DMS 273 treated with DMSO at 0.1 percent for 48 hours (cell line): ENCODE measurements at regions not wholly inside any gene's neighbourhood (a gene's known extent, or its start where the extent isn't known, plus 50 kb on each side); places are given as distances from the start of the nearest gene placed in this dataset.

Source experiments
- DNase-seq: peaks from one replicate; lab custom pipeline; 2025; lab: John Stamatoyannopoulos, UW

DNA sequence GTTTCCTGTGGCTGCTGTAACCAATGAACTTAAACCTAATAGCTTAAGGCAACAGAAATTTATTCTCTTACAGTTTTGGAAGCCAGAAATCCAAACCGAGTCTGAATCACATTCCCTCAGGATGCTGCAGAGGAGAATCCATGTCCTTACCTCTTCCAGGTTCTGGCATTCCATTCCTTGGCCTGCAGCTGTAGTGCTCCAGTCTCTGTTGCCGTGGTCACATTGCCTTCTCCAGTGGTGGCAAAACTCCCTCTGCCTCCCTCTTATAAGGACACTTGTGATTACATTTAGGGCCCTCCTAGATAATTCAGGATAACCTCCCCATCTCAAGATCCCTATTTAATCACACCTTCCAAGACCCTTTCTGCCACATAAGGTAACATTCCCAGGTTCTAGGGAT, 88.7 kb upstream of the SHB start:
- no peak for DNase-seq

DNA sequence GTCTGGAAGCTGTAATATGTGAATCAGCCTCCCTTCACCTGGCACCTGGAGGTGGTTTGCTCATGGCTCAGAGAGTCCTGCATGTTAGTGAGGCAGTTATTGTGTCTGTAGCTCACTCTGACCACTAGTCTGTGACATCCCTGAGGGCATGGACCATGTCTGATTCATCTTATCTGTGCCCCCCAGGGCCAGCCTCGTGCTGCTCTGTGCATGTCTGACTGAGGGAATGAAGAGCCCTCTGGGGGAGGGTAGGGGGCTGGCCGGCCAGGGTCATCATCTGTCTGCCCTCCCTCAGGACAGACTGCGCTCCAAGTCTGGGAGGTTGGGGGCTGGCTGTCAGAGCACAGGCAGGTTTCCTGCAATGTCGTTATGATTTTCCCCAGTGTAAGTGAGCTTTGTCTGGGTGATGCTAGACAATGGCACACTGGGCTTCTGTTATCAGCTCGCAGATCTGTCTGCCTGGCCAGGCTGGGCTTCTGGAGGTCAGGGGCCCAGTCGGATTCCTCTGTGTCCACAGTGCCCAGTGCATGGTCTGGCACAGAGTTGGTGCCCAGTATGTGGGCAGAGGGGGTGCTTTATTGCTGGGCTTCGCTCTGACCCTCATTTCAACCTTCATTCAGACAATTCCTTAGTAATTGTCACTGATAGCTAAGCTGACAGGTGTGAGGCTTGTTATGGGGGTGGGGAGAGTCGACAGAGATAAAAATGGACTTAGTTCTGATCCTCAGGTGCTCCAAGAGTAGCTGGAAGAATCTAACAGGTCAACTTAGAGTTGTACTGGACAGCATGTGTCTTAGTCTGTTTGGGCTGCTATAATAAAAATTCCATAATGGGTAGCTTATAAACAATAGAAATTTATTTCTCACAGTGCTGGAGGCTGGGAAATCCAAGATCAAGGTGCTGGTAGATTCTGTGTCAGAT, 85.7 kb upstream of the SHB start:
- no peak for DNase-seq

DNA sequence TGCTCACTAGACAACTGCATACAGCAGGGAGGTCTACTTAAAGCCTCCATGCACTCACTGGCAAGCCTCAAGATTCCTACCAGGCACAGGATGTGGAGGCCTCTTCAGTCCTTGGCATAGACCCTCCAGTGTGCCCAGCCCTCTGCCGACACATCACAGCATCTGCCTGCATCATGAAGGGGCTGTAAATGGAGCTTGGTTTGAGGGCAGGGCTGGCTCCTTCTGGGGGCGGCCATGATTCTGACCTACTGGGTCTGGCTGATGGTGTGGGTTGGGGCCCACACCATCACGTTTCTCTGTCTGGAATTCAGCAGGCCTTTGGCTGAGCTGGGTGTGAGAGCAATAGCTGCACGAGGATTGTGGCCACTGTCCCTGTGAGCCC, 84.9 kb upstream of the SHB start:
- DNase-seq, result no peak

DNA sequence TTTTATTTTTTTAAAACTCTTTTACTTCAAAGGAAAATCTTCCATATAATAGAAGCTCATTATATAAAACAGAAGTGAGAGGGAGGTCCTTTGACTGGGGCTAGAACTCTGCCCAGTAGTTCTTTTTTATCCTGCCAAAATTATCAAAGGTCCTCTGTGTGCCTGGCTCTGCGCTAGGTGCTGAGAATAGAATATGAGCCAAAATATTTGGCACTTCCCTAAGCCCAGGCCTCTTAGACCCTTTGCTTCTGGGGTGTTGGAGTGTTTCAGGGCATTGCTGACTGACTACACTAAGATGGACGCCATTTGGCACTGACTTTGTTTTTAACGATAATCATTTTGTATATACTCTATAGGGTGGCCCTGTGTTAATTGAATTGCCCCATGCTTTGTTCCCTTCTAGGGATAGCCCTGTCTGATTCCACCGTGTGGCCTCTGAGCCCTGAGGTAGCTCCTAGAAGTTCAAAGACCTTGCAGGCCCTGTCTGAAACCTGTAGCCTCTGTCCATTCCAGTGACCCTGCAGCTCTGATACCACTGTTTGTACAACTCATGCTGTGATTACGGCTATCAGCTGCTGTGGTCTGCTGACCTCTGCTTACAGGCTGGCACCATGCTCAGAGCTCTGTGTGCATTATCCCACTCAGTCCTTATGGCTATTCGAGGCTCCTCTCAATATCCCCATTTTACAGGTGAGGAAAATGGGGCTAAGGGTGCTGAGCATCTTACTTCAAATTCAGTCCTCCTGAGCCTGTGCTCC, 84.3 kb upstream of the SHB start:
- DNase-seq, result no peak

DNA sequence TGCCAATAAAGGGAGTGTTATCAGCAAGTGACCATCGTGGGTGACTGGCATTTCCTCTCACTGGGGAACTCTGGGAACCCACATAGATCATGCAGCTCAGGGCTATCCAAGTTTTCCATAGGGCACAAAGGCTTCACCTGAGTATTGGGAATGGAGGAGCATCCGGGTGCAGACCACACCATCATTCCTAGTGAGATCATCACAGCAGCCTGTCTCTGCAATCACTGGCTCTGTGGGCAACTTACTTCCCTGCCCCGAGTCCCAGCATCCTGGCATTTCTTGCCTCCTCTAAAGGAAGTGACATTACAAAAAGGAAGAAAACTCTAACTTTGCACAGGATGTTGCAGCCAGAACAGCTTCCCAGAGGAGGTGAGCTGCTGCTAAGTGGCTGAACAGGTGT, 80.6 kb upstream of the SHB start:
- no peak for DNase-seq

DNA sequence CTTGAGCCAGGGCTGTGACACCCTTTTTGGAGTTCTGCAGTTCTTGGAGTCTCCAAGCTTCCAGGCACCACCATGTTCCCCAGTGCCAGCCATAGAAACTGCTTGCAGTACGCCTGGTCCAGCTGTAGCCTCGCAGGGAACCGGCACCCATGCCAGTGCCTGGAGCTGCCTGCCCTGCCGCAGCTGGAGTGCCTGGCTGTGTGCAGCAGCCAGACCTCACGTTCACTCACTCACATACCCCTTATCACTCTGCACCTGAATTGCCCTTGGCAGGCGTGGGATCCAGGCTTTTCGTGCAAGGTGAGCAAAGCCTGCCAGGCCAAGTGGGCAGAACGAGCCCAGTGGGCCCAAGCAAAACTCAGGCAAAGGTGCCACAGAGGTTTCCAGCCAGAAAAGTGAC, 77.8 kb upstream of the SHB start:
- no peak for DNase-seq

DNA sequence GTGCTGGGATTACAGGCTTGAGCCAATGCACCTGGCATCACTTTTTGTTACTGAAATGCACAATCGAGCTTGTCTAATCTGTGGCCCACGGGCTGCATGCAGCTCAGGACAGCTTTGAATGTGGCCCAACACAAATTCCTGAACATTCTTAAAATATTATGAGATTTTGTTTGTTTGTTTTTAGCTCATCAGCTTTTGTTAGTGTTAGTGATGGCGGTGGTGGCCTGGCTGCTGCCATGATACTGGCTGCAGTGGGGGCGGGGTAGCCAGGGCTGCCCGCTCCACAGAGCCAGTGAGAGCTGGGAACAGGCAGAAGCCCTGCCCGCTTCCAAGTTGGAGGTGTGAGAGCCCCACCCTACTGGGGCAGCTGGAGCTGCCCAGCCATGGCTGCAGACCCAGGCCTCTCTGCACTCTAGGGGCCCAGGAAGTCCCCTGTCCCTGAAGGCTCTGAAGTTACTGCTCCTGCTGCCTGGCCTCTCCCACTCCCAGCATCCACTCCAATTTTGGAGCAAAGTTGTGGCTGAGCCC, 76.6 kb upstream of the SHB start:
- no peak for DNase-seq

DNA sequence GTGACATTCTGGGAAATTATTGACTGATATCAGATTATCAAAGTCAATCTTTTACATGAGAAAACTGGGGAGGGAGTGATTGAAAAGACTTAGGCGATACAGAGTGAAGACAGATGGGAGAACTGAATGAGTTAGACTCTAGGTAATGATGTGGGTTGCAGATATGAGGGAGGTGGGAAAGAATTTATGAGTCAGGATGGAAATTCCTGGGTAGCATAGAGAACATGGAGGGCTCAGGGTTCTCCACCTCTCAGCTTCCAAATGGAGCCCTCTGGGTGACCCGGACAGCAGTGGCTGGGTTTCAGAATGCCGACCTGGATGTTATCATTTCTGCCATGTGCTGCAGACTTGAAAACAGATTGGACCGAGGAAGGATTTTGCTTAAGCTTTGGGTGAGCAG, 75.4 kb upstream of the SHB start:
- DNase-seq, result no peak

DNA sequence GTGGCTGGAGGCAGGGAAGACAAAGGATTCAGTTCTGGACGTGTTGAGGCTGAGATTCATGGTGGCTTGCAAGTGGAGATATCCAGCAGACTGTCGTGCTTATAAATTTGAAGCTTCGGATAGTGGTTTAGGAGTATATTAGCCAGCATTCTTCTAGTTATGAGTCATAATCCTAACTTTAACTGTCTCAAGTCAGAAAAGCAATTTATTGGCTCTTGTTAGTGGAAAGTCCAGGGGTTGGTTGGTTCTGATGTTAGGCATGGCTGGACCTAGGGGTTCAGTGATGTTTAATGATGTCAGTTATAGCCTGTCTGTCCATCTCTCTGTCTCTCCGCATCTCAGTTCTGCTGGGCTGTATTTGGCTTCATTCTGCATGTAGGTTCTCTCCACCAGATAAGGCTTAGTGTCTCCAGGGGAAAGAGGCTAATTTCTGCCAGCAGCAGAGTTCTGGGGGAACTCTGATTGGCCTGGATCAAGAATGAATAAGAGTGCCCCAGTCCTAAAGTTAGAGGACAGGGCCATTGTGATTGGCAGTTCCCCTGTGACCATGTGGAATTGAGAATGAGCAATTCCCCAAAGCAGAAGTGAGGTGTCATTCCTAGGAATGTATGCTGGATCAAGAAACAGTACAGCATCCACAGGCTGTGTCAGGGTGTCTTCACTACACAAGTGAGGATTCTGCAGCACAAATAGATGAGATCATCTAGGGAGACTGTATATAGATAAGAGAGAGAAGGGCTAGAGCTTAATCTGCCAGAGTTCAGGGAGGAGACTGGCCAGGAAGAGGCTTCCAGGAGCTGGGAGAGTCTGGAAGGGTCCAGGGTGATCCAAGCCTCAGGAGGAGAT, 72.9 kb upstream of the SHB start:
- no peak for DNase-seq

DNA sequence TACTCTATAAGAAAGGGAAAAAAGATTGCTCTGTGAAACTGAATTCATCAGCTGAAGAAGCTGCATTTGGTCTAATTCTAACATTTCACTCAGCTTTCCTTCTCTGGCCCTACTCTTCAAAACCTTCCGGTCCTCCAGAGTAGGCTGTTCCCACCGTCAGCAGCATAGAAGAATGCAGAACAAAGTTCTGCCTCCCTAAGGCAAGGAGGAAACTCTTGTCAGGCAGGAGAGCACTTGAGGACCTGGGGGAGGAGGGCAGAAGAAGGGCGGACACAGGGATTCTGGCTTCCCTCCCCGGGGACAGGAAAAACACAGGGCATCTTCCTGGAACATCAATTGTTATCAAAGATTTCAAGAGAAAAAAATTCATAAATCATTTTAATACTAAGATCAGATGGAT, 69.2 kb upstream of the SHB start:
- no peak for DNase-seq

DNA sequence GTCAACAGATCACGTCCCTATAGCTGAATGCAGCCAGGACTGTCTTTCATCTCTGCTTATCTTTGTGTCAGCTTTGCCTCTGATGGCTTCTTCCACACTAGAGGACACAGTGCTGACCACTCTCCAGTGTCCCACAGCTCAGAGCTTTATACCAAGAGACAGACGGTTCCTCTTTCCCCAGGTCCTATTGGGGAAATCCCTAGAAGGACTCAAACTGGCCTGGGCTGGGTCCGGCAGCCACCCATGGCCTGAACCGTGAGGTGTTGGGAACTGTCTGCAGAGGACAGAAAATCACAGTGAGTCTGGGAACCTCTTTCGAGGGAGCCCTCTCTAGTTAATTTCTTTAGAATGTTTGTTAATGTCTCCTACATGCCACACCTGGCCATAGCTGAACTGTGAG, 68.3 kb upstream of the SHB start:
- no peak for DNase-seq

DNA sequence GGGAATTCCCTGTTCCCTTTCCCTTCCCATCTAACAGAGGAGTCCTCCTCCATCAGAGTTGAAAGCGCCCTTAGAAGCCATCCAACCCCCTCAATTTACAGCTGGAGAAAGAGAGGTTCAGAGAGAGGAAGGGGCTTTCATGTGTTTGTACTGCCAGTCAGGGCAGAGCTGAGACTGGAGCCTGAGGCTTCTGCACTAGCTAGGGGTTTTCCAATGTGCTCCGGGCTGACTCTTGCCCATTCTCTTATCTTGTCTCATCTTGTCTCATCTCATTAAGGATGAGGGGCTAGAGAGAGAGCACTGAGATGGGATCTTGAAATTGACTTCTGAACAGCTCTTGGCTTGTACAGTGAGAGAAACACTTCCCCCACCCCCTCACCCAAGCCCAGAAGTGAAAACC, 67.4 kb upstream of the SHB start:
- no peak for DNase-seq

DNA sequence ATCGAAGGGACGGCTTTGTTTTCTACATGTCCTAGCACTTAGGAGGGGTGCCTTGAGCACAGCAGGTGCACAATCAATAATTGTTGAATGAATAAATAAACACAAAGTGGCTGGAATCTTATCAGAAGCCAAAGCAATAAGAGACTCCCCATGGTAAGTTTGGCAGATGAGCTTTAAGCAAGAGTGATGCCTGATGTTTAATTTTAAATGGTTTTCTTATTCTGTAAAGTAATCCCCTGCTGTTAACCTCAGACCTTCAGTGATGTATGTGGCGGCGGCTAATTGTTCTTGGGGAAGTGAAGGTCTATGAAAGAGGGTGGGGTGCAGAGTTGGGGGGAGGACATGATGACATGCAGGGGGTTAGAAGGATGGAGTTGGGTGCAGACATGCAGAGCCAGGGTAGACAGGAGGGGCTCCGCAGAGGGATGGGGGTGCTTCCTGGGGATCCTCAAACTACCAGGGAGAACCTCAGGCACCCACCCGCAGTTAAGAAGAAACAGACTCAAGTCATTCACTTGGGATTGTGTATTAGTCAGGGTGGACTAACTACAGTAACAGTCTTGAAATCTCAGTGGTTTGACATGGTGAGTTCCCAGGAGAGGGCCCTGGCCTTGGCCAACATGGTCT, 65.7 kb upstream of the SHB start:
- DNase-seq, result no peak

DNA sequence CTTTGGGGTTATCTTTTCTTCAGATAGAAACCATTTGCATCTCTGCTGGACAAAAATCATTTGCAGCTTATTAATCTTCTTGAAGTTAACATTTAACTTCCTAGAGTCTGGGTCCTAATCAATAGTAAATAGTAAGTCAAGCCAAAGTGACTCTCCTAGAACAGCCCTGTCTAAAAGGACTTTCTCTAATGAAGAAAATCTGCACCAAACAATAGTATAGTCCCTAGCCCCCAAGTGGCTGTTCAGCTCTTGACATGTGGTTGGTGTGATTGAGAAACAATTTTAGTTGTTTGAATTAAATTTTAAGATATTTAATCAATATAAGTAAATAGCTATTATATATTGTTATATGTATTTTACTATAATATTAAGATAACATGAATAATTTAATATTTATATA, 64.6 kb upstream of the SHB start:
- no peak for DNase-seq

DNA sequence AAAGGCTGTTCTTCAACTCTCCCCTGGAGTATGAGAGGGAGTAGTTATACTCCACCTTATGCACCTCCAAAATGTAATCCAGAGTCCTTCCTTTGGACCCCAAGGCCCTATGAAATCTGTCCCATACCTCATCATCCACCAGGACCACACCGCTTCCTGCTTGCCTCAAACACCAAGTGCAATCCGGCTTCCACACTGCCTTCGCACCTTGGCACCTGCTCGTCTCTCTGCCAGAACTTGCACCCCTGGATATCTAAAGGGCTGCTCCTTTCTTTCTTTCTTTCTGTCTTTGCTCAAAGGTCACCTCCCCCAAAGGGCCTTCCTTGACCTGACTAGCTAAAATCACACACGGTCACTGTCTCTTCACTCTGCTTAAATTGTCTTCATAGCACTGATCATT, 63.9 kb upstream of the SHB start:
- no peak for DNase-seq

DNA sequence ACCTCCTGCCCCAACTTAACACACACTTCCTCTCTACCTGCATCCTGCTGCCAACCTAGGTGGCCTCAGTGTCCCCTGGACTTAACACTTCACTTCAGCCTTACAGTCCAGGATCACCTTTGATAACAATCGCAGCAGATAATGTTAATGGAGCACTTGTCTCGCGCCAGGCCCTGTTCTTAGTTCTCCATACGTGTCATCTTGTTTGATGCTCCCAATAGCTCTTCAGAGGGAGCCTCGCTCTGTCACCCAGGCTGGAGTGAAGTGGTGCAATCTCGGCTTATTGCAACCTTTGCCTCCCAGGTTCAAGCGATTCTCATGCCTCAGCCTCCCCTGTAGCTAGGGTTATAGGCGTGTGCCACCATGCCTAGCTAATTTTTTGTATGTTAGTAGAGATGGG, 62.7 kb upstream of the SHB start:
- no peak for DNase-seq

DNA sequence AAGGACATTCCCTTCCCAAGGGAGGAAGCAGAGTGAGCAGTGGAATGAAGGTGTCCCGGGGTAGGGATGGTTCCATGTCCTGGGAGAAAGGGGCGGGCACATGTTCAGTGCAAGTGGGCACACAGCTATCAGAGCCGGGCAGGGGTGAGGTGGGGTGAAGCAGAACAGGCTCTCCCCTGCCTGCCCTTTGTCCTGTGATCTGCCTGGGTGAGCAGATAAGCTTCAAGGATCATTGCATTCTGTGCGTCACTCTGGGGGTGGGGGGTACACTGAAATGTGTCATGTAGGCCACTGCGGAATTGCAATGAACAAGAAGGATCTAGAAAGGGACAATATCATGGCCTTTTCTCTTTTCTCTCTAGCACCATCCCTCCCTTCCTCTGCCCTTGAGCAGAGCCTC, 61.7 kb upstream of the SHB start:
- DNase-seq, result no peak

DNA sequence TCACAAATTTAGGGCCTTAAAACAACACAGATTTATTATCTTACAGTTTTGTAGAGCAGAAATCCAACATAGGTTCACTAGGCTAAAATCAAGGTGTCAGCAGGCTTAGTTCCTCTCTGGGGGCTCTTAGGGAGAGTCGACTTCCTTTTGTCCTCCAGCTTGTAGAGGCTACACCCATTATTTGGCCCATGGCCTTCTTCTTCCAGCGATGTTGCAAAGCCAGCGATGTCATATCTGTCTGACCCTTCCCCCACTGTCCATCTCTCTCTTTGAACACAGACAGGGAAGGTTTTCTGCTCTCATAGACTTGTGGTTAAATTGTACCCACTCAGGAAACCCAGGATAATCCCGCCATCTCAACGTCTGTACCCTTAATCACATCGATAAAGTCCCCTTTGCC, 60.3 kb upstream of the SHB start:
- no peak for DNase-seq

DNA sequence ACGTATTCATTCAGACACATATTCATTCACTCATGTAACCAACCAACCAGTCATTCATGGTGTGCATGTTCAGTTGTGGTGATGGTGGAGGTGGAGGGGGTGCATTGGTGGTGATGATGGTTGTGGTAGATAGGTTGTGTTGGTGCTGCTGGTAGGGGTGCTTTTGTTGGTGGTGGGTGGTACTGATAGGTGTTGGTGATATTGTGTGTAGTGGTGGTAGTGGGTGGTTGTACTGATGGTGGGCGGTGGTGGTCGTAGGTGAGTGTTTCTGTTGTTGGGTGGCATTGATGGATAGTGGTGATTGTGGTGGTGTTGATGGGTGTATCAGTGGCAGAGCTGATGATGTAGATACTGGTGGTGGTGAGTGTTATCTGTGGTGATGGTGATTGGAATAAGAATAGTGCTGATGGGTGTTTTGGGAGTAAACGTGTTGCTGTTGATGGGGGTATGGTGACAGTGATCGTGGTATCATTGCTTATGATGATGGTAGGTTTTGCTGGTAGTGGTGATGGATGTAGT, 59.8 kb upstream of the SHB start:
- DNase-seq, result no peak

DNA sequence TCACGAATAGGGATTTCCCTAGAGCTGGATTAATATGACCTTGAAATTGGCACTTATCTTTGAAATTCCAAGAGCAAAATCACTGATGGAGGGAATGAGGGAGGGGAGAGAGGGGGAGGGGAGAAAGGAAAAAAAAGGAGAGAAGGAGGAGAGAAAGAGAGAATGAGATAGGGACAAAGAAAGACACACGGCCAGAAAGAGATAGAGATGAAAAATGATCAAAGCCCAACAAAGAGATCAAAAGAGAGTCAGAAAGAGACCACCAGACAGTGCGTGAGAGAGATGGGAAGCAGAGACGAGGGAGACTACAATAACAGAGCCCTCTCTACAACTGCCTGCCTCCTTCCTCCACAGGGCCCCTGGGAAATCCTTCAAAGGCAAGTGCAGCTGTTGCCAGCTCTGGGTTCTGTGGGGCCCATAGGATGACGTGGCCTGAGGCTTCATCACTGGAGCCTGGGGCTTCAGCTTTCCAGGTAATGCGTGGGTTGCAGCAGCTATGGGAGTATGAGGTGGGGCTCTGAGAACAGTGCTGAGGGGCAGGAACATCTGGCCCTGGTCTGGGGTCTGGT, 58.3 kb upstream of the SHB start:
- DNase-seq, result no peak

DNA sequence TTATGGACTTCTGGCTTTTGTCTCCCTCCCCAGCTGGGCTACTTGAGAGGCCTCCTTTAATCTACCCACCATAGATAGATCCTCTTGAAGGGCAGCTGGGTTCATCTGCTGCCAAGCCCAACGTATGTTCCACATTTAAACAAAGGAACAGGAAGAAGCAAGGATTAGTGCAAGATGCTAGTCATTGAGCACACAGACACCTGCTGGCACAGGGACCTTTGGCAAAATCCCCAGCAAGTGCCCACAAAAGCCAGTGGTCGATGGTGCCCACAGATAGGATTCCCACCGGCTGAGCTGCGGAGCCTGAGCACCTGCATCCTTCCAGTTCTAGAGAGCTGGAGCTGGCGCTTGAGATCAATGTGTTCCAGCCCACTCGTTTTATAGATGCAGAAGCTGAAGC, 57.7 kb upstream of the SHB start:
- no peak for DNase-seq
